Right lobe of liver (tissue), 6 donors: ENCODE measurements at regions not wholly inside any gene's neighbourhood (a gene's known extent, or its start where the extent isn't known, plus 50 kb on each side); places are given as distances from the start of the nearest gene placed in this dataset.

ENCODE experiments used
- ATAC-seq, 4 donors: fragments of 200-7000 bp; cut with Tn5 transposase; one replicate each; pipeline ENCODE4 v1.9.1; 2020; ENCODE audit warnings: mild to moderate bottlenecking in 4 of 4, moderate library complexity in 4 of 4
- DNase-seq, 3 donors: peaks; one replicate each; pipeline ENCODE4 v3.0.0-alpha.2; 2020
- H3K27ac ChIP-seq, 3 donors: fragments of 200-600 bp; one replicate each; pipeline ENCODE4 v1.8.0; 2022
- H3K27me3 ChIP-seq, 2 donors: fragments of 200-600 bp; one replicate each; pipeline ENCODE4 v1.8.0; 2022
- H3K36me3 ChIP-seq, 4 donors: fragments of 200-600 bp; sonication (generic) in 1 of 4; one replicate each; pipeline versions ENCODE4 v1.5.1 to v1.8.0; 2017 to 2022; ENCODE audit warnings: control low read depth in 1 of 4
- H3K4me1 ChIP-seq, 4 donors: fragments of 200-600 bp; sonication (generic) in 1 of 4; one replicate each; pipeline versions ENCODE4 v1.5.1 to v1.8.0; 2017 to 2022; ENCODE audit warnings: control low read depth in 1 of 4
- H3K4me3 ChIP-seq, 3 donors: fragments of 200-600 bp; one replicate each; pipeline ENCODE4 v1.8.0; 2022
- H3K9me3 ChIP-seq, 4 donors: fragments of 200-600 bp; sonication (generic) in 1 of 4; one replicate each; pipeline versions ENCODE4 v1.5.1 to v1.8.0; 2017 to 2022; ENCODE audit warnings: control low read depth in 1 of 4
- CTCF ChIP-seq, 4 donors: fragments of 200-600 bp in 3 of 4; fragments of 450-650 bp in 1 of 4; IDR thresholded peaks; one replicate each; pipeline versions ENCODE4 v1.5.1 to v1.8.0; 2016 to 2022; ENCODE audit warnings: antibody characterized with exemption in 4 of 4, mild to moderate bottlenecking in 2 of 4
- WGBS: methylation state at CpG from one replicate; pipeline ENCODE4 v1.1.6; 2018; ENCODE audit warnings: low coverage, low lambda C conversion rate; ENCODE audit not compliant: insufficient coverage; ENCODE audit errors: missing lambda C conversion rate; 5-methylcytosine and 5-hydroxymethylcytosine counted together
- intact Hi-C, 2 donors: fragments of 100-400 bp; cut with DNase I; formaldehyde crosslinking; loops; one replicate each; pipeline versions ENCODE4 v1.11.2 to v1.14.1; 2022
- donor health status: DM: no; HTN: yes; CAD: no.
- donor health status: DM: no; HTN: no; CAD: no.
- donor health status: DM: no; HTN: no; CAD: no.
- donor health status: DM: no; HTN: yes; CAD: no.
- donor health status: DM: no; HTN: yes; CAD: no.

GRCh38 chr9:127561491-127562278, 50.4 kb upstream of the STXBP1 start:
- Histone ChIP-seq H3K36me3 (no peaks in the 10 kb centered on the region), H3K4me1 (peaks cover 0 to 7% (median 0%) of the 10 kb centered on the region in 4 donors), H3K9me3 (no peaks in the 10 kb centered on the region), H3K27ac (peak overlapping the region in 2 of 3 donors; percentile 13 to 68), H3K4me3 (no peak overlapping the region), H3K27me3 (no peaks in the 10 kb centered on the region)
- intact Hi-C loops, result no loop called here
- WGBS, result 47% methylated on average over 12 of the region's 17 CpGs
- DNase-seq (peak in 1 of 3 donors; percentile 72), ATAC-seq (peak; percentile 17 to 76 (median 46))
- TF ChIP-seq CTCF (IDR thresholded peaks at IDR 0.05), result no peak
